Nephron (organoid): ENCODE measurements at regions not wholly inside any gene's neighbourhood (a gene's known extent, or its start where the extent isn't known, plus 50 kb on each side); places are given as distances from the start of the nearest gene placed in this dataset.

Experiments used
- H3K27ac Mint-ChIP-seq, 3 experiments: 2 replicates each; pipeline ENCODE4 v1.8.0; 2020; ENCODE audit warnings: mixed read lengths in 3 of 3, mild to moderate bottlenecking in 2 of 3, moderate library complexity in 1 of 3
- H3K27me3 Mint-ChIP-seq: 2 replicates; pipeline ENCODE4 v1.8.0; 2021; ENCODE audit warnings: low read depth, mild to moderate bottlenecking, moderate library complexity, mixed read lengths
- H3K36me3 Mint-ChIP-seq: 2 replicates; pipeline ENCODE4 v1.8.0; 2020; ENCODE audit warnings: low read depth, mixed read lengths
- H3K4me1 Mint-ChIP-seq: 2 replicates; pipeline ENCODE4 v1.8.0; 2020; ENCODE audit warnings: mixed read lengths
- H3K4me3 Mint-ChIP-seq, 3 experiments: 2 replicates each; pipeline ENCODE4 v1.8.0; 2020; ENCODE audit warnings: mild to moderate bottlenecking in 3 of 3, mixed read lengths in 3 of 3, moderate library complexity in 2 of 3
- H3K9me3 Mint-ChIP-seq: 2 replicates; pipeline ENCODE4 v1.8.0; 2020; ENCODE audit warnings: mixed read lengths
- CTCF ChIP-seq, 3 experiments: fragments of 200-600 bp; sonication (generic); IDR thresholded peaks; one replicate each; pipeline ENCODE4 v1.5.0; 2021; ENCODE audit warnings: antibody characterized with exemption in 3 of 3; ENCODE audit not compliant: unreplicated experiment in 3 of 3

- Mint-ChIP-seq H3K4me3 (no peak overlapping the region), H3K9me3 (peaks cover 5% of the 10 kb centered on the region), H3K27ac (no peak overlapping the region), H3K27me3 (peaks cover 18% of the 10 kb centered on the region), H3K36me3 (no peaks in the 10 kb centered on the region), H3K4me1 (no peaks in the 10 kb centered on the region)
- TF ChIP-seq CTCF (IDR thresholded peaks at IDR 0.05; ENCODE audit: unreplicated experiment in 3 of 3) = no peak
Observed at GRCh38 chr10:130804778-130805634, 506.5 kb downstream of the TCERG1L start.

- no peaks in the 10 kb centered on the region for H3K36me3 Mint-ChIP-seq
- no peak for TF ChIP-seq CTCF (IDR thresholded peaks at IDR 0.05; ENCODE audit: unreplicated experiment in 3 of 3)
- peaks cover 13% of the 10 kb centered on the region for H3K27me3 Mint-ChIP-seq
- H3K27ac Mint-ChIP-seq = no peak overlapping the region
- H3K4me1 Mint-ChIP-seq = no peaks in the 10 kb centered on the region
- peaks cover 5% of the 10 kb centered on the region for H3K9me3 Mint-ChIP-seq
- no peak overlapping the region for H3K4me3 Mint-ChIP-seq
Observed at GRCh38 chr10:130805635-130806030, 505.9 kb downstream of the TCERG1L start.

- Mint-ChIP-seq H3K27me3 (peaks cover 13% of the 10 kb centered on the region), H3K27ac (no peak overlapping the region), H3K4me3 (no peak overlapping the region), H3K9me3 (peaks cover 4% of the 10 kb centered on the region), H3K36me3 (no peaks in the 10 kb centered on the region), H3K4me1 (no peaks in the 10 kb centered on the region)
- no peak for TF ChIP-seq CTCF (IDR thresholded peaks at IDR 0.05; ENCODE audit: unreplicated experiment in 3 of 3)
Observed at GRCh38 chr10:130806426-130806825, 505.1 kb downstream of the TCERG1L start.

GRCh38 chr10:130807096-130807495 is 504.4 kb downstream of the TCERG1L start:
- TF ChIP-seq CTCF (IDR thresholded peaks at IDR 0.05; ENCODE audit: unreplicated experiment in 3 of 3) = no peak

GRCh38 chr10:130807721-130808120 is 503.8 kb downstream of the TCERG1L start:
- H3K27me3 Mint-ChIP-seq = peaks cover 9% of the 10 kb centered on the region
- no peak for TF ChIP-seq CTCF (IDR thresholded peaks at IDR 0.05; ENCODE audit: unreplicated experiment in 3 of 3)
- H3K36me3 Mint-ChIP-seq = no peaks in the 10 kb centered on the region
- H3K9me3 Mint-ChIP-seq = no peaks in the 10 kb centered on the region
- no peaks in the 10 kb centered on the region for H3K4me1 Mint-ChIP-seq
- no peak overlapping the region for H3K27ac Mint-ChIP-seq
- no peak overlapping the region for H3K4me3 Mint-ChIP-seq

More at GRCh38 chr10:130807096-130807495, 504.4 kb downstream of the TCERG1L start:
- Mint-ChIP-seq H3K9me3 (peaks cover 2% of the 10 kb centered on the region), H3K4me1 (no peaks in the 10 kb centered on the region), H3K27ac (no peak overlapping the region), H3K36me3 (no peaks in the 10 kb centered on the region), H3K27me3 (peaks cover 13% of the 10 kb centered on the region), H3K4me3 (no peak overlapping the region)

- Mint-ChIP-seq H3K4me3 (no peak overlapping the region), H3K27ac (no peak overlapping the region), H3K9me3 (no peaks in the 10 kb centered on the region), H3K4me1 (no peaks in the 10 kb centered on the region), H3K27me3 (peaks cover 14% of the 10 kb centered on the region), H3K36me3 (no peaks in the 10 kb centered on the region)
- TF ChIP-seq CTCF (IDR thresholded peaks at IDR 0.05; ENCODE audit: unreplicated experiment in 3 of 3) = no peak
Observed at GRCh38 chr10:130808243-130808642, 503.3 kb downstream of the TCERG1L start.
